ENCODE measurements at regions not wholly inside any gene's neighbourhood (a gene's known extent, or its start where the extent isn't known, plus 50 kb on each side); places are given as distances from the start of the nearest gene placed in this dataset.

DNA sequence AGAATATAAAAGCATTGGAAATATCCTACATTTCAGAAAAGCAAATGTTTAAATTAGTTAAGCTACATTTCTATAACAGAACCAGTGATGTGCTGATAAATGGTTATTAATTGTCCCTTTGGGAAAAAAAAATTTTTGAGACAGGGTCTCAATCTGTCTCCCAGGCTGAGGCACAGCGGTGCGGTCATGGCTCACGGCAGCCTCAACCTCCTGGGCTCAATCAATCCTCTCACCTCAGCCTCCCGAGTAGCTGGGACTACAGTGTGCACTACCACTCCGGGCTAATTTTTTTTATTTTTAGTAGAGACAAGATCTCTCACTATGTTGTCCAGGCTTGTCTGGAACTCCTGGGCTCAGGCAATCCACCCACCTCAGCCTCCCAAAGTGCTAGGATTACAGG lies 194.8 kb upstream of the SALL3 start:
- TF ChIP-seq POLR2A (IDR thresholded peaks at IDR 0.05) = no peak
- TF ChIP-seq CTCF (IDR thresholded peaks at IDR 0.05 in 8 of 11, conservative IDR thresholded peaks at IDR 0.05 in 3 of 11) = no peak

Measured in spleen (tissue), 7 donors.